Mucosa of descending colon (tissue), 3 donors: ENCODE measurements at regions not wholly inside any gene's neighbourhood (a gene's known extent, or its start where the extent isn't known, plus 50 kb on each side); places are given as distances from the start of the nearest gene placed in this dataset.

Experiments
- ATAC-seq: fragments of 200-7000 bp; cut with Tn5 transposase; one replicate; pipeline ENCODE4 v1.9.1; 2020; ENCODE audit warnings: mild to moderate bottlenecking, moderate library complexity
- DNase-seq, 3 donors: peaks; one replicate each; pipeline ENCODE4 v3.0.0-alpha.2; 2020
- H3K36me3 ChIP-seq: fragments of 200-600 bp; one replicate; pipeline ENCODE4 v1.8.0; 2021; ENCODE audit warnings: low read depth, mild to moderate bottlenecking
- H3K4me1 ChIP-seq: fragments of 200-600 bp; one replicate; pipeline ENCODE4 v1.8.0; 2021; ENCODE audit warnings: low read depth, mild to moderate bottlenecking
- H3K4me3 ChIP-seq: fragments of 200-600 bp; one replicate; pipeline ENCODE4 v1.8.0; 2021; ENCODE audit warnings: mild to moderate bottlenecking
- H3K9me3 ChIP-seq: fragments of 200-600 bp; one replicate; pipeline ENCODE4 v1.8.0; 2021; ENCODE audit warnings: mild to moderate bottlenecking
- CTCF ChIP-seq: fragments of 200-600 bp; IDR thresholded peaks from one replicate; pipeline ENCODE4 v1.8.0; 2022; ENCODE audit warnings: antibody characterized with exemption, mild to moderate bottlenecking
- intact Hi-C, 2 donors: fragments of 100-400 bp; cut with DNase I in 1 of 2; cut with micrococcal nuclease in 1 of 2; formaldehyde crosslinking; loops; one replicate each; pipeline versions ENCODE4 v1.11.0 to v1.11.1; 2022; cut with DNase I, micrococcal nuclease
- donor health status: DM: no; HTN: no; CAD: no; lungs with moderate emphysema.
- donor health status: DM: no; HTN: no; CAD: no.
- donor health status: DM: no; HTN: yes; CAD: no.

- H3K4me1 ChIP-seq: no peaks in the 10 kb centered on the region
- intact Hi-C loops: no loop called here
- no peaks in the 10 kb centered on the region for H3K9me3 ChIP-seq
- ATAC-seq (no peak), DNase-seq (no peak)
- H3K4me3 ChIP-seq: no peak overlapping the region
- H3K36me3 ChIP-seq: no peaks in the 10 kb centered on the region
- TF ChIP-seq CTCF: no peak
These were observed 498.9 kb downstream of the GLUD2 start for GRCh38 chrX:121546317-121546716.

GRCh38 chrX:121558886-121559285, 511.5 kb downstream of the GLUD2 start:
- intact Hi-C loops: no loop called here
- no peaks in the 10 kb centered on the region for H3K9me3 ChIP-seq
- no peaks in the 10 kb centered on the region for H3K36me3 ChIP-seq
- no peak for ATAC-seq
- TF ChIP-seq CTCF: no peak
- no peak overlapping the region for H3K4me3 ChIP-seq
- H3K4me1 ChIP-seq: no peaks in the 10 kb centered on the region
- no peak for DNase-seq

GRCh38 chrX:121562616-121563015, 515.2 kb downstream of the GLUD2 start:
- H3K9me3 ChIP-seq: no peaks in the 10 kb centered on the region
- H3K4me1 ChIP-seq: no peaks in the 10 kb centered on the region
- intact Hi-C loops: no loop called here
- TF ChIP-seq CTCF: no peak
- no peaks in the 10 kb centered on the region for H3K36me3 ChIP-seq
- no peak overlapping the region for H3K4me3 ChIP-seq
- ATAC-seq (no peak), DNase-seq (no peak)

GRCh38 chrX:121569609-121570008, 522.2 kb downstream of the GLUD2 start:
- no peaks in the 10 kb centered on the region for H3K36me3 ChIP-seq
- no peaks in the 10 kb centered on the region for H3K4me1 ChIP-seq
- DNase-seq (no peak), ATAC-seq (no peak)
- intact Hi-C loops: loop anchor here in 1 of 2 donors (10.0 kb wide), 1 partner anchor 265 kb away; no protein-coding TSS in a partner anchor
- H3K9me3 ChIP-seq: no peaks in the 10 kb centered on the region
- TF ChIP-seq CTCF: no peak
- H3K4me3 ChIP-seq: no peak overlapping the region

GRCh38 chrX:121570072-121570841, 522.8 kb downstream of the GLUD2 start:
- ATAC-seq: no peak
- Histone ChIP-seq H3K4me1 (no peaks in the 10 kb centered on the region), H3K4me3 (no peak overlapping the region), H3K36me3 (no peaks in the 10 kb centered on the region), H3K9me3 (no peaks in the 10 kb centered on the region)
- DNase-seq: no peak
- intact Hi-C loops: loop anchor here in 1 of 2 donors (10.0 kb wide), 1 partner anchor 265 kb away; no protein-coding TSS in a partner anchor
- TF ChIP-seq CTCF: no peak
